ENCODE measurements at regions not wholly inside any gene's neighbourhood (a gene's known extent, or its start where the extent isn't known, plus 50 kb on each side); places are given as distances from the start of the nearest gene placed in this dataset.
"Not testable (repeated sequence)": the region's sequence is repeated elsewhere in the genome, so short reads cannot be mapped to it uniquely, and the experiment has no call there.

DNA sequence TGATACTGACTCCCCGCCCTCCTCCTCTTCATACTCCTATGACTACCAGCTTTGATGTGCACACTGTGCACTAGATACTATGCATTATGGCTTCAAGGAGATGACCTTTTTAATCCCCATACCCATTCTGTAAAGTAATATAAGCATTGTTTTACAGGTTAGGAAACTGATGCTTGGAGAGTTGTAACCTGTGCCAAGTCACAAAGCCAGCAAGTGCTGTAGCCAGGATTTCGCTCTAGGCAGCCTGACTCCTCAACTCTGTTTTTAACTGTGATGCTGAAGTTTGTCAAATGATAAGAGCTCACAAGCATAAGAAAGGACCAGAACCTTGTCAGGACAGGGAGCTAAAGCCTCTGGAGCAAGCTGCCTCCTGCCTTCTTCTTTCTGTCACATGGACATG is 461.3 kb downstream of the TMEM232 start:
- Histone ChIP-seq H3K36me3 (ENCODE audit: insufficient read depth, low read depth, low read length) (no peaks in the 10 kb centered on the region), H3K4me1 (ENCODE audit: insufficient read depth, low read length) (no peaks in the 10 kb centered on the region; the same call in 1 of the 2 replicates)

DNA sequence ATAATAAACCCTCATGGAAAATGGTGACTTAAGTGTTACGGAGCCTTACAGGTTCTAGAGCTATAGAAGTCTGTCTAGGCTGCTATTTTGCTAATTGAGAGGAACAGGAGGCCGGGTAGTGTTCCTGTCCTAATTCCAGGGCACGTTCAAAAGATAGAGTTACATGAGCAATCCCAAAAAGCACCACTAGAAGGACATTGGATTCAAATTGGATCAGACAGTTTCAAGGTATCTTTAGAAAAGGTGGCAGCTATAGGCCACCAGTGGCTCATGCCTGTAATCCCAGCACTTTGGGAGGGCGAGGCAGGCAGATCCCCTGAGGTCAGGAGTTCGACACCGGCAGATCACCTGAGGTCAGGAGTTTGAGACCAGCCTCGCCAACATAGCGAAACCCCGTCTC is 458.8 kb downstream of the TMEM232 start:
- no peak overlapping the region for H3K4me3 ChIP-seq (ENCODE audit: low read length)
- H3K4me1 ChIP-seq (ENCODE audit: insufficient read depth, low read length), result no peaks in the 10 kb centered on the region; the same call in 1 of the 2 replicates
- no peak overlapping the region for H3K9ac ChIP-seq (ENCODE audit: low read depth, low read length)
- H3K36me3 ChIP-seq (ENCODE audit: insufficient read depth, low read depth, low read length), result no peaks in the 10 kb centered on the region
- no peak overlapping the region for H3K27ac ChIP-seq (ENCODE audit: low read length)
- H3K27me3 ChIP-seq (ENCODE audit: insufficient read depth, low read length), result no peaks in the 10 kb centered on the region
- no peaks in the 10 kb centered on the region for H3K9me3 ChIP-seq (ENCODE audit: insufficient read depth, low read depth, low read length)

More for the DNA sequence above, 461.3 kb downstream of the TMEM232 start:
- no peaks in the 10 kb centered on the region for H3K9me3 ChIP-seq (ENCODE audit: insufficient read depth, low read depth, low read length)
- H3K4me3 ChIP-seq (ENCODE audit: low read length), result no peak overlapping the region
- H3K9ac ChIP-seq (ENCODE audit: low read depth, low read length), result no peak overlapping the region
- H3K27ac ChIP-seq (ENCODE audit: low read length), result no peak overlapping the region
- no peaks in the 10 kb centered on the region for H3K27me3 ChIP-seq (ENCODE audit: insufficient read depth, low read length)

DNA sequence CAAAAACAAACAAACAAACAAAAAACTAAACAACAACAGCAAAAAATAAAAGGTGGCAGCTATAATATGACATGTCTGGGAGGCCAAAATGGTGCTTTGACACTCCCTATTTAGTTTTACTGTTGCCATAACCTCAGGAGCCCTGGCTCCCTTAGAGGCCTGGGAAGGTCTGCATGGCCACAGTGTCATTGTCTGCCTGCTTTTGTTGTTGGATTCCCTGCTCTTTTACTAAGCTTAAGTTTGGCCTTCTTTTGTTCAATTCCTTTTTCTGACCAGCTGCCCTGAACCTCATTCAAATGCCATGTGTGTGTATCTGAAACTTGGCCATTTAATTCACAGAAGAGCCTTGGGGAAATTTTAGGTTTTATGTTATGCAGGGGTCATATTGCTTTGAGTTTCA is 458.2 kb downstream of the TMEM232 start:
- Histone ChIP-seq H3K36me3 (ENCODE audit: insufficient read depth, low read depth, low read length) (no peaks in the 10 kb centered on the region), H3K27me3 (ENCODE audit: insufficient read depth, low read length) (no peaks in the 10 kb centered on the region), H3K4me3 (ENCODE audit: low read length) (no peak overlapping the region), H3K9ac (ENCODE audit: low read depth, low read length) (no peak overlapping the region), H3K27ac (ENCODE audit: low read length) (no peak overlapping the region), H3K9me3 (ENCODE audit: insufficient read depth, low read depth, low read length) (no peaks in the 10 kb centered on the region), H3K4me1 (ENCODE audit: insufficient read depth, low read length) (no peaks in the 10 kb centered on the region; the same call in 1 of the 2 replicates)

DNA sequence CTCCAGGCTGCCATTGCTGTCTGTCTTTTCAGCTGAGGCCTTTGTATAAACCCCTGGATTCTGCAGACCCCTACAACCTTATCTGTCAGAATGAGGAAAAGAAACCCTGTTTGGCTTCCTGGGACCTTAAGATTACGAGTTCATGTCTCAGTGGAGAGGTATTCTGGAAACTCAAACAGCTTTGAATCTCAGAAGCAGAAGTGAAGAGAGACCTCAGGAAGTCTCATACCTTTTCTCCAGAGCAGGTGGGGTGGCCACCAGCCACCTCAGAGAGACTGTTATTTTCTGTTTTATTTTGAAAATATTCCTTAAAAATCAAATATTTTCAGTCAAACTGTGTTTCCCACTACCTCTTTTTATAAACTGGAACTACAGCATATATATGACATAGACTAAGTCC is 457.5 kb downstream of the TMEM232 start:
- Histone ChIP-seq H3K9me3 (ENCODE audit: insufficient read depth, low read depth, low read length) (no peaks in the 10 kb centered on the region), H3K4me3 (ENCODE audit: low read length) (no peak overlapping the region), H3K4me1 (ENCODE audit: insufficient read depth, low read length) (no peaks in the 10 kb centered on the region; the same call in 1 of the 2 replicates), H3K27me3 (ENCODE audit: insufficient read depth, low read length) (no peaks in the 10 kb centered on the region), H3K27ac (ENCODE audit: low read length) (no peak overlapping the region), H3K9ac (ENCODE audit: low read depth, low read length) (no peak overlapping the region), H3K36me3 (ENCODE audit: insufficient read depth, low read depth, low read length) (no peaks in the 10 kb centered on the region)

DNA sequence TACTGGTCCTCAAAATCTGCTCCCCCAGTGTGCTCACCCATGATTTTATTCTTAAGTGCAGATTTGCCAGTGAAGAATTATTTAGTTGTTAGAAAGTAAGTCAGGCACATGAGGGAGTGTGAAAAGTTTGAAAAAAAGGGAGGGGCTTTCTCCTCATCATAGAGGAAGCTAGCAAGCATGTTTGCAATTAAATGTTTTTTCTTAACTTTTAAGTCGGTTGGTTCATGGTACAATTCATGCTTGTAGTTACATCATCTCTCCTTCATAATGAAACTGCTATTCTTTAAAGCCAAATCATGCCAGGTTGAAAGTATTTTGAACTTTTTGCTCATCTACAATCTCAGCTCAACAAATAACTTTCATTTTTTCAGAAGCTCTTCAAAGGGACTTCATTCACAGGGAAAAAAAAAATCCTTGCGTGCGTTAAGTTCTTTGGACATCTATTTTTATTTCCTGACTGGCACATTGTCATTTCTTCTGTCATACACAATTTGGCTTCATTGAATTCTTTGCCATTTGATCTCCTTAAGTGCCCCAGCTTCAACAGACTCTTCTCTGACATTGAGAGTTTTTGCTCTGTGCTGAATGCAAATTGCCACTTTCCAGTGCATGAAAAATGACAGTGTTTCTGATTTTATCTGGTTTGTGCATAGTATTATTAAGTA is 456.9 kb downstream of the TMEM232 start:
- no peak overlapping the region for H3K9ac ChIP-seq (ENCODE audit: low read depth, low read length)
- H3K27ac ChIP-seq (ENCODE audit: low read length), result no peak overlapping the region
- H3K4me1 ChIP-seq (ENCODE audit: insufficient read depth, low read length), result no peaks in the 10 kb centered on the region; the same call in 1 of the 2 replicates
- no peaks in the 10 kb centered on the region for H3K36me3 ChIP-seq (ENCODE audit: insufficient read depth, low read depth, low read length)
- no peaks in the 10 kb centered on the region for H3K27me3 ChIP-seq (ENCODE audit: insufficient read depth, low read length)
- no peaks in the 10 kb centered on the region for H3K9me3 ChIP-seq (ENCODE audit: insufficient read depth, low read depth, low read length)
- H3K4me3 ChIP-seq (ENCODE audit: low read length), result no peak overlapping the region

DNA sequence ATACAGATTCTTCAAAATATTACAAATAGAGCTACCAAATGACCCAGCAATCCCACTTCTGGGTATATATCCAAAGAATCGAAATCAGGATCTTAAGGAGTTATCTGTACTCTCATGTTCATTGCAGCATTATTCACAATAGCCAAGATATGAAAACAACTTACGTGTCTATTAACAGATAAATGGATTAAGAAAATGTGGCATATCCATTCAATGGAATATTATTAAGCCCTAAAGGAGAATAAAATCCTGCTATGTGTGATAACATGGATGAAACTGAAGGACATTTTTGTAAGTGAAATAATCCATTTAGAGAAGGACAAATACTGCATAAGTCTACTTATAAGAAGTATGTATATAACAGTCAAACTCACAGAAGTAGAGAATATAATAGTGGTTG is 450.6 kb downstream of the TMEM232 start:
- H3K36me3 ChIP-seq (ENCODE audit: insufficient read depth, low read depth, low read length), result no peaks in the 10 kb centered on the region
- no peak overlapping the region for H3K4me3 ChIP-seq (ENCODE audit: low read length)
- no peak overlapping the region for H3K9ac ChIP-seq (ENCODE audit: low read depth, low read length)
- H3K27me3 ChIP-seq (ENCODE audit: insufficient read depth, low read length), result no peaks in the 10 kb centered on the region
- no peaks in the 10 kb centered on the region for H3K4me1 ChIP-seq (ENCODE audit: insufficient read depth, low read length)
- no peak overlapping the region for H3K27ac ChIP-seq (ENCODE audit: low read length)
- H3K9me3 ChIP-seq (ENCODE audit: insufficient read depth, low read depth, low read length), result no peaks in the 10 kb centered on the region

DNA sequence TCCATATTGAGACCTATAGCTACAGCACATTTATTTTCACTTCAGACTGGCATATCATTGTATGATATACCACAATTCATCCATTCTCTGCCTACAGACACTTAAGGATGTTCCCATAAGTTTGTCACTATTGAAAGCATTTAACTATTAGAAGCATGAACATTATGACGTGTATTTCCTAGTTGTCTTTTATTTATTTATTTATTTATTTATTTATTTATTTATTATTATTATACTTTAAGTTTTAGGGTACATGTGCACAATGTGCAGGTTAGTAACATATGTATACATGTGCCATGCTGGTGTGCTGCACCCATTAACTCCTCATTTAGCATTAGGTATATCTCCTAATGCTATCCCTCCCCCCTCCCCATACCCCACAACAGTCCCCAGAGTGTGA is 448.0 kb downstream of the TMEM232 start:
- H3K4me3 ChIP-seq (ENCODE audit: low read length); H3K4me1 ChIP-seq (ENCODE audit: insufficient read depth, low read length); H3K36me3 ChIP-seq (ENCODE audit: insufficient read depth, low read depth, low read length); H3K9ac ChIP-seq (ENCODE audit: low read depth, low read length); H3K27ac ChIP-seq (ENCODE audit: low read length); H3K27me3 ChIP-seq (ENCODE audit: insufficient read depth, low read length); H3K9me3 ChIP-seq (ENCODE audit: insufficient read depth, low read depth, low read length): not testable (repeated sequence)

DNA sequence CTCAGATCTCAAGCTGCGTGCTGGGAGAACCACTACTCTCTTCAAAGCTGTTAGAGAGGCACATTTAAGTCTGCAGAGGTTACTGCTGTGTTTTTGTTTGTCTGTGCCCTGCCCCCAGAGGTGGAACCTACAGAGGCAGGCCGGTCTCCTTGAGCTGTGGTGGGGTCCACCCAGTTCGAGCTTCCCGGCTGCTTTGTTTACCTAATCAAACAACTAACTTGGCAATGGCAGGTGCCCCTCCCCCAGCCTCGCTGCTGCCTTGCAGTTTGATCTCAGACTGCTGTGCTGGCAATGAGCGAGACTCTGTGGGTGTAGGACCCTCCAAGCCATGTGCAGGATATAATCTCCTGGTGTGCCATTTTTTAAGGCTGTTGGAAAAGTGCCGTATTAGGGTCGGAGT is 442.4 kb downstream of the TMEM232 start:
- H3K27me3 ChIP-seq (ENCODE audit: insufficient read depth, low read length); H3K27ac ChIP-seq (ENCODE audit: low read length); H3K4me1 ChIP-seq (ENCODE audit: insufficient read depth, low read length); H3K4me3 ChIP-seq (ENCODE audit: low read length); H3K36me3 ChIP-seq (ENCODE audit: insufficient read depth, low read depth, low read length); H3K9ac ChIP-seq (ENCODE audit: low read depth, low read length): not testable (repeated sequence)
- peaks cover 27% of the 10 kb centered on the region for H3K9me3 ChIP-seq (ENCODE audit: insufficient read depth, low read depth, low read length)

DNA sequence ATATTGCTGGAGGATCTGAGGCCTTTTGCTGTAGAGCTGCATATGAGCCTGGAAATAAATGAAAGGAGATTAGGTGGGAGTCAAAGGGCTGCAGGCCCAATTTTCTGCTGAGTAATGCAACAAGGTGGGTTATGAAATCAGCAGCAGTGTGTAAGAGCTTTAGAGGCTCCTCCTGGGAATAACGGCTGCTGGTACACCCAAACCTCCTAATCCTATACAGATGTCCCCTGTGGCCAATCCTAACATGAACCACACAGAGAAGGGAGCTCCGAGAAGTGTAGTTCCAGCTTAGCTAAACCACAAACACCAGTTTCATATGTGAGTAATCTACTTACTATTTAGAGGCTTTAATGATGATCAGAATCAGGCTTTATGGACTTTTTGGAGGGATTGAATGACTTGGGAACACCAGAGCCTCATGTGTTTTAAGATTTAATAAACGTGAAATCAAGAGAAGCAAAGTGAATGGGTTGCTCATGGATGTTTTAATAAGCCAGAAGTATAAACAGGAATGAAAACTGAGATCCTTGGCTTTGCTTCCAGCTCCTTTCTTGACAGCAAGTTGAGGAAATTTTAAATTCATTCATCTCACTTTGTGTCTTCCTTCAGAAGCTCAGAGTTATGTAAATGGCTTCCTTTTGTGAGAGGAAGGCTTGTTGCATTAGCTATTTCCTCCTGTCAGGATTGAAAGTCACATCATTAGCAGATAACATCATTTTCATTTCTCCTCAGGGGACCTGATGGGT is 437.5 kb downstream of the TMEM232 start:
- H3K9ac ChIP-seq (ENCODE audit: low read depth, low read length), result no peak overlapping the region
- no peaks in the 10 kb centered on the region for H3K36me3 ChIP-seq (ENCODE audit: insufficient read depth, low read depth, low read length)
- H3K27ac ChIP-seq (ENCODE audit: low read length), result peak overlapping the region; percentile 22
- no peaks in the 10 kb centered on the region for H3K27me3 ChIP-seq (ENCODE audit: insufficient read depth, low read length)
- H3K4me1 ChIP-seq (ENCODE audit: insufficient read depth, low read length), result peaks cover 8% of the 10 kb centered on the region; the same call in 1 of the 2 replicates
- H3K9me3 ChIP-seq (ENCODE audit: insufficient read depth, low read depth, low read length), result peaks cover 25% of the 10 kb centered on the region
- no peak overlapping the region for H3K4me3 ChIP-seq (ENCODE audit: low read length)

DNA sequence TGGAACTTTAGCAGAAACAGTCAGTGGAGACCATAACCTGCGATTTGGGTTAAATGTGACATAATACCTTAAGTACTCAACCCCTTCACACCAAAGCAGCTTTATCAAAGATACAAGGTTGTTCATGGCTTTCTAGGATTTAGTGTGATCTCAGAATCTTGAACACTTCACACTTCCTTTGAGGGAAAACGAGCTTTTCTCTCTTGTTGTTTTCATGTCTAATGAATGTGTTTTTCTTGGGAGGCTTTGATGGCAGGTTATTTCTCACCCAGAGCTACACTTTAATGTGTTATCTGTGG is 437.0 kb downstream of the TMEM232 start:
- H3K27ac ChIP-seq (ENCODE audit: low read length), result no peak overlapping the region
- H3K36me3 ChIP-seq (ENCODE audit: insufficient read depth, low read depth, low read length), result no peaks in the 10 kb centered on the region
- H3K9ac ChIP-seq (ENCODE audit: low read depth, low read length), result no peak overlapping the region
- no peak overlapping the region for H3K4me3 ChIP-seq (ENCODE audit: low read length)
- H3K9me3 ChIP-seq (ENCODE audit: insufficient read depth, low read depth, low read length), result peaks cover 20% of the 10 kb centered on the region
- peaks cover 8% of the 10 kb centered on the region; the same call in 1 of the 2 replicates for H3K4me1 ChIP-seq (ENCODE audit: insufficient read depth, low read length)
- no peaks in the 10 kb centered on the region for H3K27me3 ChIP-seq (ENCODE audit: insufficient read depth, low read length)

DNA sequence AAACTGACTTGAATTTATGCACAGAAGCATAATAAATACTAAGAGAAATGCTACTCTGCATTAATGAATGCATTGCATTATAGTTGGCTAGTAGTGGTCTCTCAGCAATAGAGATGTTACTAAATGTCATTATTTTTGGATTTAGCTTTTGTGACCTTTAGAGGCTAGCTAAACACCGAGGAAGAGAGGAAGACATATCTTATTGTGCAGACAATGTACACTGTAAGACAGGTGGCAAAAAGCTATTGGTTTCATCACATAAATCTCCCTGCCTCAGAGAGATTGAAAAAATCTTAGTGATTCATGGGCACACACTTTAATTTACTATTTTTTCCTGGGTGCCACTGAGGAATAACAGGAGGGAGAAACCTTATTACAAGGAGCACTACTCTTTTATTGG is 435.9 kb downstream of the TMEM232 start:
- Histone ChIP-seq H3K4me3 (ENCODE audit: low read length) (no peak overlapping the region), H3K36me3 (ENCODE audit: insufficient read depth, low read depth, low read length) (no peaks in the 10 kb centered on the region), H3K4me1 (ENCODE audit: insufficient read depth, low read length) (peaks cover 8% of the 10 kb centered on the region; the same call in 1 of the 2 replicates), H3K9ac (ENCODE audit: low read depth, low read length) (no peak overlapping the region), H3K9me3 (ENCODE audit: insufficient read depth, low read depth, low read length) (peaks cover 9% of the 10 kb centered on the region), H3K27ac (ENCODE audit: low read length) (no peak overlapping the region), H3K27me3 (ENCODE audit: insufficient read depth, low read length) (no peaks in the 10 kb centered on the region)

DNA sequence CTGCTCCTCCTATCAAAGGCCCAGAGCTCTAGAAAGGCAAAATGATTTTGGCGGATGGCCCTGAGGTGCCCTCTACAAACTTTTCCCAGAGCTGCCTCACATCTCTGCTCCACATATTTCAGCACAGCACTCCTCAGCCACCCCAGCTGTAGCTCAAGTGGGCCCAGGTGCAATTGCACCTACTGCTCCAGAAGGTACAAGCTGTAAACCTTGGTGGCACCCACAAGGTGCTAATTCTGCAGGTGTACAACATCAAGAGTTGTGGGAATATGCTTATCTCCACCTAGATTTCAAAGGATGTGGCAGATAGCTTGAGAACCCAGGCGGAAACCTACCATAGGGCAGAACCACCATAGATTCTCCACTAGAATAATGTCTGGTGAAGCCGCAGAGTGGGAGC is 432.2 kb downstream of the TMEM232 start:
- Histone ChIP-seq H3K4me3 (ENCODE audit: low read length) (no peak overlapping the region), H3K27me3 (ENCODE audit: insufficient read depth, low read length) (no peaks in the 10 kb centered on the region), H3K36me3 (ENCODE audit: insufficient read depth, low read depth, low read length) (no peaks in the 10 kb centered on the region), H3K9me3 (ENCODE audit: insufficient read depth, low read depth, low read length) (no peaks in the 10 kb centered on the region), H3K9ac (ENCODE audit: low read depth, low read length) (no peak overlapping the region), H3K27ac (ENCODE audit: low read length) (no peak overlapping the region), H3K4me1 (ENCODE audit: insufficient read depth, low read length) (peaks cover 3% of the 10 kb centered on the region; the same call in 1 of the 2 replicates)

All from iPS-20b (cell line).